Karpas-422 (cell line): ENCODE measurements at regions not wholly inside any gene's neighbourhood (a gene's known extent, or its start where the extent isn't known, plus 50 kb on each side); places are given as distances from the start of the nearest gene placed in this dataset.
"Not testable (repeated sequence)": the region's sequence is repeated elsewhere in the genome, so short reads cannot be mapped to it uniquely, and the experiment has no call there.

ENCODE experiments used
- DNase-seq: peaks from one replicate; pipeline ENCODE4 v3.0.0-alpha.2; 2015
- H2AFZ ChIP-seq: fragments of 200-600 bp; sonication (generic); 2 replicates; pipeline ENCODE4 v1.6.1; 2014; ENCODE audit warnings: antibody characterized with exemption, low read length, mixed read lengths
- H3K27ac ChIP-seq: fragments of 200-600 bp; sonication (generic); 2 replicates; pipeline ENCODE4 v1.5.1; 2014; ENCODE audit warnings: mild to moderate bottlenecking, low read length, moderate library complexity
- H3K27me3 ChIP-seq: fragments of 200-600 bp; sonication (generic); 2 replicates; pipeline ENCODE4 v1.6.1; 2014; ENCODE audit warnings: low read length, mixed read lengths
- H3K36me3 ChIP-seq: fragments of 200-600 bp; sonication (generic); 2 replicates; pipeline ENCODE4 v1.6.1; 2014; ENCODE audit warnings: low read length, mixed read lengths; ENCODE audit not compliant: insufficient read depth
- H3K4me1 ChIP-seq: fragments of 200-600 bp; sonication (generic); 2 replicates; pipeline ENCODE4 v1.6.1; 2014; ENCODE audit warnings: mild to moderate bottlenecking, low read length, mixed read lengths
- H3K4me2 ChIP-seq: fragments of 200-600 bp; sonication (generic); 2 replicates; pipeline ENCODE4 v1.6.1; 2014; ENCODE audit warnings: low read length, low read depth, mild to moderate bottlenecking; ENCODE audit not compliant: poor library complexity, severe bottlenecking
- H3K4me3 ChIP-seq: fragments of 200-600 bp; sonication (generic); 2 replicates; pipeline ENCODE4 v1.5.1; 2014; ENCODE audit warnings: mild to moderate bottlenecking, antibody characterized with exemption, low read length, mixed read lengths
- H3K79me2 ChIP-seq: fragments of 200-600 bp; sonication (generic); 2 replicates; pipeline ENCODE4 v1.6.1; 2014; ENCODE audit warnings: mild to moderate bottlenecking, low read length, mixed read lengths
- H3K9ac ChIP-seq: fragments of 200-600 bp; sonication (generic); 2 replicates; pipeline ENCODE4 v1.6.0; 2014; ENCODE audit warnings: low read length
- H3K9me2 ChIP-seq: fragments of 200-600 bp; sonication (generic), shearing (Covaris generic); replicated peaks from 2 replicates; pipeline ENCODE4 v1.6.0; 2014; ENCODE audit warnings: mild to moderate bottlenecking, low read length, moderate library complexity; ENCODE audit not compliant: insufficient read depth
- H3K9me3 ChIP-seq: fragments of 300-700, 200-600 bp; sonication (generic); 2 replicates; pipeline ENCODE4 v1.6.1; 2014; ENCODE audit warnings: low read length, mixed read lengths
- H4K20me1 ChIP-seq: fragments of 200-600 bp; sonication (generic); 2 replicates; pipeline ENCODE4 v1.6.1; 2014; ENCODE audit warnings: mild to moderate bottlenecking, antibody characterized with exemption, low read length, low read depth; ENCODE audit not compliant: insufficient read depth

DNA sequence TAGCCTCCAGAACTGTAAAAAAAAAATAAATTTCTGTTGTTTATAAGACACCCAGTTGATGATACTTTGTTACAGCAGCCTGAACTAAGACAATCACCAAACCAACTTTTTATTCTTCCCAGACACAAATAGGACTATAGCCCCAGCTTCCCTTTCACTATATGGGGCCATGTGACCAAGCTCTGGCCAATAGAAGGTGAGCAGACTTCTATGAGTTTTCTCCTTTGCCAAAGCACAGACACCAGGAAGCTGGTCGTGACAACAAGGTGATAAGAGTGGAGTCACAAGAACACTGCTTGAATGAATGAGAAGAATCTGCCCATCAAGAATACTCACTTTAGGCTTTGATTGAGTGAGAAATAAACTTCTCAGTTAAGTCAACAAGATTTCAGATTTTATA lies 217.7 kb downstream of the DEPDC1B start:
- Histone ChIP-seq H4K20me1 (no peaks in the 10 kb centered on the region), H3K36me3 (no peaks in the 10 kb centered on the region), H2AFZ (no peak overlapping the region), H3K4me3 (no peak overlapping the region), H3K9ac (no peak overlapping the region), H3K4me1 (no peaks in the 10 kb centered on the region), H3K4me2 (no peak overlapping the region), H3K9me3 (no peaks in the 10 kb centered on the region), H3K27me3 (no peaks in the 10 kb centered on the region), H3K79me2 (peaks cover 3% of the 10 kb centered on the region; the same call in 1 of the 2 replicates), H3K27ac (no peak overlapping the region), H3K9me2 (0 out of 2 replicates have a peak, but pooled peaks cover under 1% of the 10 kb centered on the region)
- DNase-seq = no peak

DNA sequence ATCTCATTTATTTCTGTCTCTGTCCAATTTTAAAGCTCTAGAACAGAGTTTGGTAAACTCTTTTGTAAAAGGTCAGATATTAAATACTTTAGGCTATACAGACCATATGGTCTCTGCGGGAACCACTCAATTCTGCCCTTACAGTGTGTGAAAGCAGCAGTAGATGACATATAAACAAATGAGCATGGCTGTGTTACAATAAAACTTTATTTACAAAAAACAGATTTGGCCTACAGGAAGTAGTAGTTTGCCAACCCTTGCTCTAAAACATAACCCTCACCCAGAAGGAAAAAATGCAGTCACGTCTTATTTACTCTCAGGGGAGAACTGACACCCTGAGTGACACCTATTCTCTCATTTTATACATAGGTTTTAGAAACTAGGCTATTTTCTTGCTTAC lies 220.4 kb downstream of the DEPDC1B start:
- no peaks in the 10 kb centered on the region for H3K27me3 ChIP-seq
- H3K4me1 ChIP-seq = no peaks in the 10 kb centered on the region
- H3K4me2 ChIP-seq = no peak overlapping the region
- 0 out of 2 replicates have a peak, but pooled peaks cover 4% of the 10 kb centered on the region for H3K9me2 ChIP-seq
- H3K36me3 ChIP-seq = no peaks in the 10 kb centered on the region
- H4K20me1 ChIP-seq = 0 out of 2 replicates have a peak, but pooled peaks cover 5% of the 10 kb centered on the region
- no peak overlapping the region for H3K27ac ChIP-seq
- no peaks in the 10 kb centered on the region for H3K79me2 ChIP-seq
- H3K9ac ChIP-seq = no peak overlapping the region
- H2AFZ ChIP-seq = no peak overlapping the region
- no peaks in the 10 kb centered on the region for H3K9me3 ChIP-seq
- DNase-seq = no peak
- H3K4me3 ChIP-seq = no peak overlapping the region

DNA sequence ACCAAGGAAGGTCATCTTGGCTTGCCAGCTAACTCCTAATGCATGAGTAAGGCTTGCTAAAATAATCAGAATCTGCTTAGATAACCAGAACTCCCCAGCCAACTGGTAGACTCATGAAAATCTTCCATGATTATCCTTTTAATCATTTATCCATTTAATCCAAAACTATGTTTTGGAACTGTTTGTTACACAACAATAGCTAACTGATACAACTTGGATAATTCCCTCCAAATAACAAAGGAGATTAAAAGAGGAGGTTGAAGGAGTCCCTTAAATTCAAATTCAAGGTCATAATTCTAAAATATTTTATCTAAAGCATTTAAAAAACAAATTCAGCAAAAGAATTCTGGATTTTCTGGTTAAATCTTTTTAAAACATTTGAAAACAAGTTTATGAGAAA lies 222.1 kb downstream of the DEPDC1B start:
- no peaks in the 10 kb centered on the region for H3K36me3 ChIP-seq
- H3K9ac ChIP-seq = no peak overlapping the region
- no peak overlapping the region for H2AFZ ChIP-seq
- H3K4me1 ChIP-seq = no peaks in the 10 kb centered on the region
- H3K27ac ChIP-seq = no peak overlapping the region
- no peak for DNase-seq
- no peak overlapping the region for H3K4me2 ChIP-seq
- 0 out of 2 replicates have a peak, but pooled peaks cover 5% of the 10 kb centered on the region for H4K20me1 ChIP-seq
- H3K9me3 ChIP-seq = no peaks in the 10 kb centered on the region
- 0 out of 2 replicates have a peak, but pooled peaks cover 4% of the 10 kb centered on the region for H3K9me2 ChIP-seq
- H3K27me3 ChIP-seq = no peaks in the 10 kb centered on the region
- no peaks in the 10 kb centered on the region for H3K79me2 ChIP-seq
- H3K4me3 ChIP-seq = no peak overlapping the region

GRCh38 chr5:60473654-60474053 lies 226.3 kb downstream of the DEPDC1B start:
- no peak overlapping the region for H3K4me3 ChIP-seq

GRCh38 chr5:60473027-60473426 lies 226.9 kb downstream of the DEPDC1B start:
- not testable (repeated sequence) for DNase-seq

More at GRCh38 chr5:60473654-60474053, 226.3 kb downstream of the DEPDC1B start:
- Histone ChIP-seq H3K36me3 (no peaks in the 10 kb centered on the region), H4K20me1 (0 out of 2 replicates have a peak, but pooled peaks cover 5% of the 10 kb centered on the region), H3K79me2 (no peaks in the 10 kb centered on the region), H3K9me2 (0 out of 2 replicates have a peak, but pooled peaks cover 4% of the 10 kb centered on the region), H3K9me3 (no peaks in the 10 kb centered on the region), H3K4me1 (no peaks in the 10 kb centered on the region), H3K27me3 (no peaks in the 10 kb centered on the region), H3K9ac (no peak overlapping the region), H3K27ac (no peak overlapping the region), H2AFZ (no peak overlapping the region), H3K4me2 (no peak overlapping the region)
- DNase-seq = no peak

DNA sequence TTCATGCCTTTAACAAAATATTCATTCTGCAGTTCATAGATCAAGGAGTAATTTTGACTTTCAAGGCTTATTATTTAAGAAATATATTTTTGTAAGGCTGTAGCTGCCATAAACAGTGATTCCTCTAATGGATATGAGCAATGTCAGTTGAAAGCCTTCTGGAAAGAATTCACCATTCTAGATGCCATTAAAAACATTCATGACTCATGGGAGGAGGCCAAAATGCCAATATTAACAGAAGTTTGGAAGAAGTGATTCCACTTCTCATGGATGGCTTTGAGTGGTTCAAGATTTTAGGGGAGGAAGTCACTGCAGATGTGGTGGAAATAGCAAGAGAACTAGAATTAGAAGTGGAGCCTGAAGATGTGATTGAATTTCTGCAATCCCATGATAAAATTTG lies 229.1 kb downstream of the DEPDC1B start:
- H3K27me3 ChIP-seq = no peaks in the 10 kb centered on the region
- H4K20me1 ChIP-seq = no peaks in the 10 kb centered on the region
- no peaks in the 10 kb centered on the region for H3K9me3 ChIP-seq
- no peak for DNase-seq
- no peaks in the 10 kb centered on the region for H3K9me2 ChIP-seq
- H3K79me2 ChIP-seq = no peaks in the 10 kb centered on the region
- no peak overlapping the region for H2AFZ ChIP-seq
- no peaks in the 10 kb centered on the region for H3K36me3 ChIP-seq
- H3K4me2 ChIP-seq = no peak overlapping the region
- H3K4me3 ChIP-seq = no peak overlapping the region
- no peak overlapping the region for H3K27ac ChIP-seq
- no peaks in the 10 kb centered on the region for H3K4me1 ChIP-seq
- no peak overlapping the region for H3K9ac ChIP-seq

More at GRCh38 chr5:60473027-60473426, 226.9 kb downstream of the DEPDC1B start:
- H3K9me2 ChIP-seq, H3K36me3 ChIP-seq, H3K27ac ChIP-seq, H3K9me3 ChIP-seq, H3K4me1 ChIP-seq, H3K27me3 ChIP-seq, H3K4me2 ChIP-seq, H3K79me2 ChIP-seq, H3K9ac ChIP-seq, H3K4me3 ChIP-seq, H2AFZ ChIP-seq, H4K20me1 ChIP-seq: not testable (repeated sequence)

DNA sequence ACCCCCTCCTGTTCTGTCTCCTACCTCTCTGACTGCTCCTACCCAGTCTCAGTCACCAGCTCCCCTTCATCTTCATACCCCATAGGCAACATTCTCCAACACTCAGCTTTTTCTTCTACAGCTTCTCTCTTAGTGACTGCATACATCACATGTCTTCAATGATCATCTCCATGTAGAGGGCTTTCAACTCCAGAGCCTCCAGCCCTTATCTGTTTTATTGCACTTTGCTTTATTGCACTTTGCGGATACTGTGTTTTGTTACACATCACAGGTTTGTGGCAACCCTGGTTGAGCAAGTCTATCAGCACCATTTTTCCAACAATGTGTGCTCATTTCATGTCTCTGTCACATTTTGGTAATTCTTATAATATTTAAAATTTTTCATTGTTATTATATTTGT lies 230.7 kb downstream of the DEPDC1B start:
- Histone ChIP-seq H4K20me1 (no peaks in the 10 kb centered on the region), H3K9ac (no peak overlapping the region), H3K9me3 (no peaks in the 10 kb centered on the region), H3K36me3 (no peaks in the 10 kb centered on the region), H3K27ac (no peak overlapping the region), H3K4me3 (no peak overlapping the region), H3K4me2 (no peak overlapping the region), H2AFZ (no peak overlapping the region), H3K27me3 (no peaks in the 10 kb centered on the region), H3K79me2 (no peaks in the 10 kb centered on the region), H3K9me2 (no peaks in the 10 kb centered on the region), H3K4me1 (peaks cover 5% of the 10 kb centered on the region)
- DNase-seq = no peak

DNA sequence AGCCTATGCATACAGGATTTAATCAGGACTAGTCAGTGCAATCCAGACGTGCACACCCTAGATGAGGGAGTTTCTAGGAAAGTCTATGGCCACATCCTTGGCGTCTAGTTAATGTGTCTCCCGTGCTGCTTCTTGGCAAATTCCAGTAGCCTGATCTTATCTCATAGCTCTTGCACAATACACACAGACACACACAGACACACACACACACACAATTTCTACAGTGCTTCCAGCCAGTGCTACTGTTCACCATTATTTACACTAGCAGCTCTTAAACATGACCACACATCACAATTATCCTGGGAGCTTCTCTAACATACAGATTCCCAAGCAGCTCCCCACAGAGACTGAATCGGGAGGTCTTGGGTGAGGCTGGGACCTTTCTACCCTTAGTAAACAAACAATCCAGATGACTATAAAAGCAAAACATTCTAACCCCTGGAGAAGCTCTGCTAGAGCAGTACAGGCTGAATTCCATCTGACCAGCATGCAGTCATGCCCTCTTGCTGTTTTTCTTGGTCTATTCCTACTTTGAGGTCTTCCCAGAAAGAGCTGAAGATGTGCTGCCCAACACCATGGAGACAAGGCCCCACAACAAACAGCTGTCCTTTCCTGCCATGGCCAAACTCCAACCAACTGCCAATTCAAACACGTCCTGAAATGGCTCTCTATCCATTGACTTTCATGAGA lies 236.6 kb downstream of the DEPDC1B start:
- Histone ChIP-seq H3K9me3 (no peaks in the 10 kb centered on the region), H3K4me3 (no peak overlapping the region), H3K27me3 (no peaks in the 10 kb centered on the region), H3K79me2 (peaks cover 7% of the 10 kb centered on the region; the same call in 1 of the 2 replicates), H3K36me3 (no peaks in the 10 kb centered on the region), H3K9ac (no peak overlapping the region), H3K4me2 (peak overlapping the region; percentile 37), H3K9me2 (no peaks in the 10 kb centered on the region), H3K4me1 (peaks cover 16% of the 10 kb centered on the region), H2AFZ (no peak overlapping the region), H3K27ac (no peak overlapping the region), H4K20me1 (no peaks in the 10 kb centered on the region)
- DNase-seq = no peak
